Endothelial cell (in vitro differentiated cells): ENCODE measurements at regions not wholly inside any gene's neighbourhood (a gene's known extent, or its start where the extent isn't known, plus 50 kb on each side); places are given as distances from the start of the nearest gene placed in this dataset.

Source experiments
- DNase-seq: peaks from one replicate; pipeline ENCODE4 v3.0.0; 2021; ENCODE audit warnings: low spot score
- H3K27ac Mint-ChIP-seq: one replicate; pipeline ENCODE4 v1.8.0; 2021; ENCODE audit warnings: mixed read lengths, inconsistent platforms; ENCODE audit not compliant: unreplicated experiment
- H3K27me3 Mint-ChIP-seq: one replicate; pipeline ENCODE4 v1.8.0; 2021; ENCODE audit warnings: mild to moderate bottlenecking, moderate library complexity, mixed read lengths, inconsistent platforms; ENCODE audit not compliant: unreplicated experiment
- H3K36me3 Mint-ChIP-seq: one replicate; pipeline ENCODE4 v1.8.0; 2021; ENCODE audit warnings: mild to moderate bottlenecking, low read depth, mixed read lengths, inconsistent platforms; ENCODE audit not compliant: unreplicated experiment
- H3K4me1 Mint-ChIP-seq: one replicate; pipeline ENCODE4 v1.8.0; 2021; ENCODE audit warnings: mild to moderate bottlenecking, mixed read lengths, inconsistent platforms; ENCODE audit not compliant: unreplicated experiment
- H3K4me3 Mint-ChIP-seq: one replicate; pipeline ENCODE4 v1.8.0; 2021; ENCODE audit warnings: mild to moderate bottlenecking, mixed read lengths, inconsistent platforms; ENCODE audit not compliant: unreplicated experiment
- H3K9me3 Mint-ChIP-seq: one replicate; pipeline ENCODE4 v1.8.0; 2021; ENCODE audit warnings: mixed read lengths, inconsistent platforms; ENCODE audit not compliant: unreplicated experiment
- CTCF ChIP-seq: fragments of 200-600 bp; sonication (generic); IDR thresholded peaks from one replicate; pipeline ENCODE4 v1.5.0; 2021; ENCODE audit warnings: antibody characterized with exemption; ENCODE audit not compliant: unreplicated experiment

DNA sequence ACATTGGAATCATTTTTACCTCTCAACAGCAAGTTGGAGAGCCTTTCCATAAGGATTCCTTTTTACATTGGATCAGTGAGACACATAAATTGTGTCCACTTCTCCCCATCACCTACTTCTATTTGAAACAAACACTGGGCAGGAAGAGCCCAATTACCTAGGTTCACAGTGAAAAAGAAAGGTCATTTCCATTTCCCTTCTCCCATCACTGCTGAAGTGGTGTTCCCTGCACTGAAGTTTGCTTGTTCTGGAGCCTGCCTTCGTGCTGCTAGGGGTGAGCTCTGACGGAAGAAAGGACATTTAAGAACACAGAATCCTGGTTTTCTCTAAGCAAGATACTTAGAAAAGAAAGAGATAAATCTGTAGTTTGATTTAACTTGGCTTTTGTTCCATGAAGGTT lies 123.8 kb upstream of the ZBTB20 start:
- Mint-ChIP-seq H3K9me3 (no peaks in the 10 kb centered on the region), H3K4me1 (peaks cover 28% of the 10 kb centered on the region), H3K36me3 (no peaks in the 10 kb centered on the region), H3K27ac (peak overlapping the region; percentile 8), H3K27me3 (no peaks in the 10 kb centered on the region), H3K4me3 (no peak overlapping the region)
- DNase-seq, result no peak
- TF ChIP-seq CTCF, result no peak

DNA sequence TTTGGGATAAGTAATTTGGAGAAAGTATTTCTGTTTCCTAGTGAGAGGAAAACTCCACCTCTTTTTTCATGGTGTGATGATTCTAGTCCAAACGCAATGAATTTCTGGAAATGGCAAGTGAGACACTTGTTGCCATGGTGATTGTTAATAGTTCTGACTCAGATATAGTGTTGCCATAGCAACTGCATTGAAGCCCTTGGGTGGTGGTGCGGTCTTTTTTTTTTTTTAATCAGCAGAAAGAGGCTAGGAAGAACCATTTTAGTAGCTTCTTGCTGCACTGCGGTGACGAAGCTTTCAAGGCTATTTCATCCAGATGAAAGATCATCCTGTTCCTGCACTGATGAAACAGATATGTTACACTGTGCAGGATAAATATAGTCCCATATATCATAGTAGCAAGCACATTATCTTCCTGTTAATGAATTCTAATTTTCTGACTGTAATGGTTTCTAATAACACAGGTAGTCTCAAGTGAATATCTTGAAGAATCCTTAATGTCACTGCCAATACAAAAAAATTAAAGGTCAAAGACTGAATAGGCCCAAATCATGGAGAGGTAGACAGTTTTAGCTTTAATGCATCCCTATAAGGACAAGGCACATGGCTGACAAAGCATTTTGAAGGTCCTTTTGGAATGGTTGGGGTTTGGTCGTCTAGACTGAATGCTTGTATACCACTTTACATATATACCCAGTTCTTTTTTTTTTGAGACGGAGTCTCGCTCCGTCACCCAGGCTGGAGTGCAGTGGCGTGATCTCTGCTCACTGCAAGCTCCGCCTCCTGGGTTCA lies 125.1 kb upstream of the ZBTB20 start:
- peaks cover 24% of the 10 kb centered on the region for H3K4me1 Mint-ChIP-seq
- H3K4me3 Mint-ChIP-seq, result no peak overlapping the region
- H3K36me3 Mint-ChIP-seq, result no peaks in the 10 kb centered on the region
- TF ChIP-seq CTCF, result no peak
- H3K27ac Mint-ChIP-seq, result no peak overlapping the region
- H3K9me3 Mint-ChIP-seq, result no peaks in the 10 kb centered on the region
- DNase-seq, result no peak
- no peaks in the 10 kb centered on the region for H3K27me3 Mint-ChIP-seq

DNA sequence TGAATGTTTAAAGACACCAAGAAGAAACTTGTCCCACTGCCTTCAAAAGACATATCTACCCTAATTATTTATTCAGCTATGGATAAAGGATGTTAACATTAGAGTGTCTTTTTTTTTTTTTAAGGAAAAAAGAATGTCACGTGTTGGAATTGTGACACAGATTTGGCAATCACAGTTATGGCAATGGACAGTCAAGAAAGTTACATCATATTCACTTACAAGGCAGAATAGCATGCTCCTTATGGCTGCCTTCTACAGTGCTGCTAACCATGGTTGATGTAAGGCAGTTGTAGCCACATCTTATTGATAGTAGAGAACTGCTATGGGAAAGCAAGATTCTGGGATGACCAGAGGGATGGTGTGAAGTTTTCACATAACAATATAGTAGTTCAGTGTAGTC lies 128.8 kb upstream of the ZBTB20 start:
- Mint-ChIP-seq H3K27ac (no peak overlapping the region), H3K9me3 (no peaks in the 10 kb centered on the region), H3K4me3 (no peak overlapping the region), H3K4me1 (peaks cover 13% of the 10 kb centered on the region), H3K36me3 (no peaks in the 10 kb centered on the region), H3K27me3 (peaks cover 3% of the 10 kb centered on the region)
- no peak for DNase-seq
- no peak for TF ChIP-seq CTCF

GRCh38 chr3:115279939-115280338 lies 132.9 kb upstream of the ZBTB20 start:
- TF ChIP-seq CTCF, result no peak
- H3K27me3 Mint-ChIP-seq, result peaks cover 5% of the 10 kb centered on the region
- H3K36me3 Mint-ChIP-seq, result no peaks in the 10 kb centered on the region
- H3K4me3 Mint-ChIP-seq, result no peak overlapping the region
- no peak overlapping the region for H3K27ac Mint-ChIP-seq
- no peaks in the 10 kb centered on the region for H3K9me3 Mint-ChIP-seq
- no peak for DNase-seq
- H3K4me1 Mint-ChIP-seq, result peaks cover 17% of the 10 kb centered on the region

DNA sequence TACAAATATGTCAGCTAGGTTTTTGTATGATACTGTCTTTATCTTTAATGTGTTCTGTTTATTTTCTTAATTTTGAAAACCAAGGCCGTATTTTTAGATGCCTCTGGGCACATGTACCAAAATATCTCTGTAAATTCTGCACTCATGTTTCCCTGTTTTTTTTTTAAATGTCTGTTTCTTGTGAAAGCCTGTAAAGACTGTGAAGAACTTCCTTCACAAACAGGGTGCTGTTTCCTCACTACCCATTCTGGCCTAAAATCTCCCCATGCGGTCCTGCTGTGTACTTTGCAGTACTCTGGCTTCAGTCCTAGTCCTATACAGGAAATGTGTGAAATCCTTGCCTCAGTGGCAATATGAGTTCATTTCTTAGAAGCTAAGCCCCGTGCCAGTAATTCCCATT lies 133.4 kb upstream of the ZBTB20 start:
- no peak overlapping the region for H3K4me3 Mint-ChIP-seq
- no peaks in the 10 kb centered on the region for H3K36me3 Mint-ChIP-seq
- peaks cover 17% of the 10 kb centered on the region for H3K4me1 Mint-ChIP-seq
- no peak for DNase-seq
- no peak for TF ChIP-seq CTCF
- H3K27me3 Mint-ChIP-seq, result peaks cover 5% of the 10 kb centered on the region
- H3K27ac Mint-ChIP-seq, result peak overlapping the region; percentile 1
- no peaks in the 10 kb centered on the region for H3K9me3 Mint-ChIP-seq
